GM19240 (cell line): ENCODE measurements at regions not wholly inside any gene's neighbourhood (a gene's known extent, or its start where the extent isn't known, plus 50 kb on each side); places are given as distances from the start of the nearest gene placed in this dataset.
"Not testable (repeated sequence)": the region's sequence is repeated elsewhere in the genome, so short reads cannot be mapped to it uniquely, and the experiment has no call there.

ENCODE experiments used
- DNase-seq: peaks from one replicate; pipeline ENCODE4 v3.0.0; 2011; ENCODE audit warnings: low spot score; ENCODE audit not compliant: insufficient read length

GRCh38 chr20:57774951-57775350 lies 65.1 kb upstream of the PMEPA1 start:
- DNase-seq = no peak

- no peak for DNase-seq
Observed at GRCh38 chr20:57774111-57774880, 64.5 kb upstream of the PMEPA1 start.

- DNase-seq = no peak
Observed at GRCh38 chr20:57773059-57773815, 63.4 kb upstream of the PMEPA1 start.

- DNase-seq = no peak
Observed at GRCh38 chr20:57772349-57772964, 62.6 kb upstream of the PMEPA1 start.

GRCh38 chr20:57770852-57771720 lies 61.3 kb upstream of the PMEPA1 start:
- no peak for DNase-seq

- DNase-seq = not testable (repeated sequence)
Observed at GRCh38 chr20:57770401-57770800, 60.6 kb upstream of the PMEPA1 start.

- no peak for DNase-seq
Observed at GRCh38 chr20:57769756-57770155, 59.9 kb upstream of the PMEPA1 start.

GRCh38 chr20:57768519-57768918 lies 58.7 kb upstream of the PMEPA1 start:
- DNase-seq = no peak

- no peak for DNase-seq
Observed at GRCh38 chr20:57767441-57767840, 57.6 kb upstream of the PMEPA1 start.

GRCh38 chr20:57763235-57763595 lies 53.4 kb upstream of the PMEPA1 start:
- no peak for DNase-seq

GRCh38 chr20:57762531-57763234 lies 52.9 kb upstream of the PMEPA1 start:
- no peak for DNase-seq

GRCh38 chr20:57761413-57761734 lies 51.6 kb upstream of the PMEPA1 start:
- DNase-seq = no peak

- no peak for DNase-seq
Observed at GRCh38 chr20:57760698-57761412, 51.0 kb upstream of the PMEPA1 start.

GRCh38 chr20:57759724-57760123 lies 49.9 kb upstream of the PMEPA1 start:
- no peak for DNase-seq
